ENCODE measurements at regions not wholly inside any gene's neighbourhood (a gene's known extent, or its start where the extent isn't known, plus 50 kb on each side); places are given as distances from the start of the nearest gene placed in this dataset.

DNA sequence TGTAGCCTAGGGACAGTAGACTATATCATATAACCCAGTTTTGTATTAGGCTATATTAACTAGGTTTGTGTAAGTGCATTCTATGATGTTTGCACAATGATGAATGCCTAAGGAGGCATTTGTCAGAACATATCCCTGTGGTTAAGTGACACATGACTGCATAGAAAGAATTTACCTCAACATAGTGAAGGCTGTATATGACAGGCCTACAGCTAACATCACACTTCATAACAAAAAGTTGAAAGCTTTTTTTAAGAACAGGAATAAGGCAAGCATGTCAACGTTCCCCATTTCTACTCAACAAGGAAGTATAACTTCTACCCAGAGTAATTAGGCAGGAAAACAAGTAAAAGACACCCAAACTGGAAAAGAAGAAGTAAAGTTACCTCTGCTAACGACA is 165.9 kb upstream of the NDST4 start:
- H3K36me3 ChIP-seq (ENCODE audit: insufficient read depth), result no peaks in the 10 kb centered on the region
- TF ChIP-seq EZH2 (IDR thresholded peaks at IDR 0.05; ENCODE audit: low read depth, unreplicated experiment) (no peak), NANOG (IDR thresholded peaks at IDR 0.05; ENCODE audit: borderline replicate concordance) (no peak), EZH2phosphoT487 (IDR thresholded peaks at IDR 0.05; ENCODE audit: unreplicated experiment) (no peak), STAT1 (IDR thresholded peaks at IDR 0.05; ENCODE audit: unreplicated experiment) (no peak), ZNF331 (CRISPR knock-in tag; IDR thresholded peaks at IDR 0.05; ENCODE audit: low read depth) (no peak), POLR2AphosphoS5 (IDR thresholded peaks at IDR 0.05; ENCODE audit: low read depth) (no peak), CREB1 (CRISPR knock-in tag; IDR thresholded peaks at IDR 0.05; ENCODE audit: low read depth) (no peak), JUNB (IDR thresholded peaks at IDR 0.05; ENCODE audit: unreplicated experiment) (no peak), ZNF114 (CRISPR knock-in tag; IDR thresholded peaks at IDR 0.05) (no peak)
- TF ChIP-seq, protein P1, sequence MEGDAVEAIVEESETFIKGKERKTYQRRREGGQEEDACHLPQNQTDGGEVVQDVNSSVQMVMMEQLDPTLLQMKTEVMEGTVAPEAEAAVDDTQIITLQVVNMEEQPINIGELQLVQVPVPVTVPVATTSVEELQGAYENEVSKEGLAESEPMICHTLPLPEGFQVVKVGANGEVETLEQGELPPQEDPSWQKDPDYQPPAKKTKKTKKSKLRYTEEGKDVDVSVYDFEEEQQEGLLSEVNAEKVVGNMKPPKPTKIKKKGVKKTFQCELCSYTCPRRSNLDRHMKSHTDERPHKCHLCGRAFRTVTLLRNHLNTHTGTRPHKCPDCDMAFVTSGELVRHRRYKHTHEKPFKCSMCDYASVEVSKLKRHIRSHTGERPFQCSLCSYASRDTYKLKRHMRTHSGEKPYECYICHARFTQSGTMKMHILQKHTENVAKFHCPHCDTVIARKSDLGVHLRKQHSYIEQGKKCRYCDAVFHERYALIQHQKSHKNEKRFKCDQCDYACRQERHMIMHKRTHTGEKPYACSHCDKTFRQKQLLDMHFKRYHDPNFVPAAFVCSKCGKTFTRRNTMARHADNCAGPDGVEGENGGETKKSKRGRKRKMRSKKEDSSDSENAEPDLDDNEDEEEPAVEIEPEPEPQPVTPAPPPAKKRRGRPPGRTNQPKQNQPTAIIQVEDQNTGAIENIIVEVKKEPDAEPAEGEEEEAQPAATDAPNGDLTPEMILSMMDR (conservative IDR thresholded peaks at IDR 0.05; ENCODE audit: low read depth in 2 of 2), result no peak
- TF ChIP-seq, protein P2, sequence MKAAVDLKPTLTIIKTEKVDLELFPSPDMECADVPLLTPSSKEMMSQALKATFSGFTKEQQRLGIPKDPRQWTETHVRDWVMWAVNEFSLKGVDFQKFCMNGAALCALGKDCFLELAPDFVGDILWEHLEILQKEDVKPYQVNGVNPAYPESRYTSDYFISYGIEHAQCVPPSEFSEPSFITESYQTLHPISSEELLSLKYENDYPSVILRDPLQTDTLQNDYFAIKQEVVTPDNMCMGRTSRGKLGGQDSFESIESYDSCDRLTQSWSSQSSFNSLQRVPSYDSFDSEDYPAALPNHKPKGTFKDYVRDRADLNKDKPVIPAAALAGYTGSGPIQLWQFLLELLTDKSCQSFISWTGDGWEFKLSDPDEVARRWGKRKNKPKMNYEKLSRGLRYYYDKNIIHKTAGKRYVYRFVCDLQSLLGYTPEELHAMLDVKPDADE (IDR thresholded peaks at IDR 0.05), result no peak
- TF ChIP-seq, protein P3, sequence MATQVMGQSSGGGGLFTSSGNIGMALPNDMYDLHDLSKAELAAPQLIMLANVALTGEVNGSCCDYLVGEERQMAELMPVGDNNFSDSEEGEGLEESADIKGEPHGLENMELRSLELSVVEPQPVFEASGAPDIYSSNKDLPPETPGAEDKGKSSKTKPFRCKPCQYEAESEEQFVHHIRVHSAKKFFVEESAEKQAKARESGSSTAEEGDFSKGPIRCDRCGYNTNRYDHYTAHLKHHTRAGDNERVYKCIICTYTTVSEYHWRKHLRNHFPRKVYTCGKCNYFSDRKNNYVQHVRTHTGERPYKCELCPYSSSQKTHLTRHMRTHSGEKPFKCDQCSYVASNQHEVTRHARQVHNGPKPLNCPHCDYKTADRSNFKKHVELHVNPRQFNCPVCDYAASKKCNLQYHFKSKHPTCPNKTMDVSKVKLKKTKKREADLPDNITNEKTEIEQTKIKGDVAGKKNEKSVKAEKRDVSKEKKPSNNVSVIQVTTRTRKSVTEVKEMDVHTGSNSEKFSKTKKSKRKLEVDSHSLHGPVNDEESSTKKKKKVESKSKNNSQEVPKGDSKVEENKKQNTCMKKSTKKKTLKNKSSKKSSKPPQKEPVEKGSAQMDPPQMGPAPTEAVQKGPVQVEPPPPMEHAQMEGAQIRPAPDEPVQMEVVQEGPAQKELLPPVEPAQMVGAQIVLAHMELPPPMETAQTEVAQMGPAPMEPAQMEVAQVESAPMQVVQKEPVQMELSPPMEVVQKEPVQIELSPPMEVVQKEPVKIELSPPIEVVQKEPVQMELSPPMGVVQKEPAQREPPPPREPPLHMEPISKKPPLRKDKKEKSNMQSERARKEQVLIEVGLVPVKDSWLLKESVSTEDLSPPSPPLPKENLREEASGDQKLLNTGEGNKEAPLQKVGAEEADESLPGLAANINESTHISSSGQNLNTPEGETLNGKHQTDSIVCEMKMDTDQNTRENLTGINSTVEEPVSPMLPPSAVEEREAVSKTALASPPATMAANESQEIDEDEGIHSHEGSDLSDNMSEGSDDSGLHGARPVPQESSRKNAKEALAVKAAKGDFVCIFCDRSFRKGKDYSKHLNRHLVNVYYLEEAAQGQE (IDR thresholded peaks at IDR 0.05; ENCODE audit: unreplicated experiment), result no peak
- TF ChIP-seq, protein P4, sequence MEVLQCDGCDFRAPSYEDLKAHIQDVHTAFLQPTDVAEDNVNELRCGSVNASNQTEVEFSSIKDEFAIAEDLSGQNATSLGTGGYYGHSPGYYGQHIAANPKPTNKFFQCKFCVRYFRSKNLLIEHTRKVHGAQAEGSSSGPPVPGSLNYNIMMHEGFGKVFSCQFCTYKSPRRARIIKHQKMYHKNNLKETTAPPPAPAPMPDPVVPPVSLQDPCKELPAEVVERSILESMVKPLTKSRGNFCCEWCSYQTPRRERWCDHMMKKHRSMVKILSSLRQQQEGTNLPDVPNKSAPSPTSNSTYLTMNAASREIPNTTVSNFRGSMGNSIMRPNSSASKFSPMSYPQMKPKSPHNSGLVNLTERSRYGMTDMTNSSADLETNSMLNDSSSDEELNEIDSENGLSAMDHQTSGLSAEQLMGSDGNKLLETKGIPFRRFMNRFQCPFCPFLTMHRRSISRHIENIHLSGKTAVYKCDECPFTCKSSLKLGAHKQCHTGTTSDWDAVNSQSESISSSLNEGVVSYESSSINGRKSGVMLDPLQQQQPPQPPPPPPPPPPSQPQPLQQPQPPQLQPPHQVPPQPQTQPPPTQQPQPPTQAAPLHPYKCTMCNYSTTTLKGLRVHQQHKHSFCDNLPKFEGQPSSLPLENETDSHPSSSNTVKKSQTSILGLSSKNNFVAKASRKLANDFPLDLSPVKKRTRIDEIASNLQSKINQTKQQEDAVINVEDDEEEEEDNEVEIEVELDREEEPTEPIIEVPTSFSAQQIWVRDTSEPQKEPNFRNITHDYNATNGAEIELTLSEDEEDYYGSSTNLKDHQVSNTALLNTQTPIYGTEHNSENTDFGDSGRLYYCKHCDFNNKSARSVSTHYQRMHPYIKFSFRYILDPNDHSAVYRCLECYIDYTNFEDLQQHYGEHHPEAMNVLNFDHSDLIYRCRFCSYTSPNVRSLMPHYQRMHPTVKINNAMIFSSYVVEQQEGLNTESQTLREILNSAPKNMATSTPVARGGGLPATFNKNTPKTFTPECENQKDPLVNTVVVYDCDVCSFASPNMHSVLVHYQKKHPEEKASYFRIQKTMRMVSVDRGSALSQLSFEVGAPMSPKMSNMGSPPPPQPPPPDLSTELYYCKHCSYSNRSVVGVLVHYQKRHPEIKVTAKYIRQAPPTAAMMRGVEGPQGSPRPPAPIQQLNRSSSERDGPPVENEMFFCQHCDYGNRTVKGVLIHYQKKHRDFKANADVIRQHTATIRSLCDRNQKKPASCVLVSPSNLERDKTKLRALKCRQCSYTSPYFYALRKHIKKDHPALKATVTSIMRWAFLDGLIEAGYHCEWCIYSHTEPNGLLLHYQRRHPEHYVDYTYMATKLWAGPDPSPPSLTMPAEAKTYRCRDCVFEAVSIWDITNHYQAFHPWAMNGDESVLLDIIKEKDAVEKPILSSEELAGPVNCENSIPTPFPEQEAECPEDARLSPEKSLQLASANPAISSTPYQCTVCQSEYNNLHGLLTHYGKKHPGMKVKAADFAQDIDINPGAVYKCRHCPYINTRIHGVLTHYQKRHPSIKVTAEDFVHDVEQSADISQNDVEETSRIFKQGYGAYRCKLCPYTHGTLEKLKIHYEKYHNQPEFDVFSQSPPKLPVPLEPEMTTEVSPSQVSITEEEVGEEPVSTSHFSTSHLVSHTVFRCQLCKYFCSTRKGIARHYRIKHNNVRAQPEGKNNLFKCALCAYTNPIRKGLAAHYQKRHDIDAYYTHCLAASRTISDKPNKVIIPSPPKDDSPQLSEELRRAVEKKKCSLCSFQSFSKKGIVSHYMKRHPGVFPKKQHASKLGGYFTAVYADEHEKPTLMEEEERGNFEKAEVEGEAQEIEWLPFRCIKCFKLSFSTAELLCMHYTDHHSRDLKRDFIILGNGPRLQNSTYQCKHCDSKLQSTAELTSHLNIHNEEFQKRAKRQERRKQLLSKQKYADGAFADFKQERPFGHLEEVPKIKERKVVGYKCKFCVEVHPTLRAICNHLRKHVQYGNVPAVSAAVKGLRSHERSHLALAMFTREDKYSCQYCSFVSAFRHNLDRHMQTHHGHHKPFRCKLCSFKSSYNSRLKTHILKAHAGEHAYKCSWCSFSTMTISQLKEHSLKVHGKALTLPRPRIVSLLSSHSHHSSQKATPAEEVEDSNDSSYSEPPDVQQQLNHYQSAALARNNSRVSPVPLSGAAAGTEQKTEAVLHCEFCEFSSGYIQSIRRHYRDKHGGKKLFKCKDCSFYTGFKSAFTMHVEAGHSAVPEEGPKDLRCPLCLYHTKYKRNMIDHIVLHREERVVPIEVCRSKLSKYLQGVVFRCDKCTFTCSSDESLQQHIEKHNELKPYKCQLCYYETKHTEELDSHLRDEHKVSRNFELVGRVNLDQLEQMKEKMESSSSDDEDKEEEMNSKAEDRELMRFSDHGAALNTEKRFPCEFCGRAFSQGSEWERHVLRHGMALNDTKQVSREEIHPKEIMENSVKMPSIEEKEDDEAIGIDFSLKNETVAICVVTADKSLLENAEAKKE (CRISPR knock-in tag; IDR thresholded peaks at IDR 0.05), result no peak
- H3K4me1 Mint-ChIP-seq, result peaks cover 2% of the 10 kb centered on the region; the same call in 1 of the 3 replicates
- H3K4me1 ChIP-seq (ENCODE audit: insufficient read depth), result no peaks in the 10 kb centered on the region; the same call in 1 of the 2 replicates
- H3K79me2 ChIP-seq (replicated peaks; ENCODE audit: insufficient read depth), result no peaks in the 10 kb centered on the region
- no peaks in the 10 kb centered on the region for H4K20me1 ChIP-seq (replicated peaks; ENCODE audit: insufficient read depth)
- H3K9me2 ChIP-seq (ENCODE audit: insufficient read depth), result no peaks in the 10 kb centered on the region
- H3K9me3 Mint-ChIP-seq, result no peaks in the 10 kb centered on the region
- H3K4me3 ChIP-seq, result no peak overlapping the region
- DNase-seq (ENCODE audit: low spot score) (no peak), ATAC-seq (no peak)
- H3K4me2 ChIP-seq, result no peak overlapping the region
- no peaks in the 10 kb centered on the region for H3K27me3 Mint-ChIP-seq (ENCODE audit: insufficient read depth, low read depth, poor library complexity)
- no peak overlapping the region for H3K27ac Mint-ChIP-seq
- H3K27ac ChIP-seq (ENCODE audit: low read depth), result no peak overlapping the region
- H3K4me3 Mint-ChIP-seq, result no peak overlapping the region
- H3K36me3 Mint-ChIP-seq (ENCODE audit: low read depth), result no peaks in the 10 kb centered on the region
- no peaks in the 10 kb centered on the region for H3K27me3 ChIP-seq (ENCODE audit: insufficient read depth)
- H3F3A ChIP-seq (replicated peaks; ENCODE audit: low read depth), result no peaks in the 10 kb centered on the region
- no peak overlapping the region for H2AFZ ChIP-seq

All from GM23338 (cell line).